Adrenal gland (tissue), 9 donors: ENCODE measurements at regions not wholly inside any gene's neighbourhood (a gene's known extent, or its start where the extent isn't known, plus 50 kb on each side); places are given as distances from the start of the nearest gene placed in this dataset.

Experiments
- DNase-seq, 7 donors: peaks; one replicate each; pipeline ENCODE4 v3.0.0-alpha.2; 2019 to 2020
- H3K27ac ChIP-seq, 5 donors: fragments of 200-600 bp; sonication (generic) in 4 of 5; 1 replicate in 3 of 5; 2 replicates in 2 of 5; pipeline versions ENCODE4 v1.5.1 to v1.8.0; 2016 to 2020; ENCODE audit warnings: mild to moderate bottlenecking in 1 of 5
- H3K27me3 ChIP-seq: fragments of 200-600 bp; 2 replicates; pipeline ENCODE4 v1.8.0; 2021
- H3K36me3 ChIP-seq, 2 donors: fragments of 200-600 bp; replicated peaks in 1 of 2; 1 replicate in 1 of 2; 2 replicates in 1 of 2; pipeline versions ENCODE4 v1.5.1 to v1.8.0; 2018 to 2022
- H3K4me1 ChIP-seq, 2 donors: fragments of 200-600 bp; replicated peaks in 1 of 2; 1 replicate in 1 of 2; 2 replicates in 1 of 2; pipeline versions ENCODE4 v1.5.1 to v1.8.0; 2018 to 2021
- H3K4me3 ChIP-seq, 4 donors: fragments of 200-600 bp; sonication (generic) in 3 of 4; one replicate each; pipeline ENCODE4 v1.5.1; 2016 to 2018
- H3K9me3 ChIP-seq, 3 donors: fragments of 200-600 bp; sonication (generic) in 1 of 3; replicated peaks in 1 of 3; 1 replicate in 2 of 3; 2 replicates in 1 of 3; pipeline versions ENCODE4 v1.5.1 to v1.8.0; 2016 to 2021
- CTCF ChIP-seq, 6 experiments: fragments of 450-650 bp in 4 of 6; fragments of 200-600 bp in 2 of 6; sonication (generic) in 1 of 6; IDR thresholded peaks; 1 replicate in 5 of 6; 2 replicates in 1 of 6; pipeline versions ENCODE4 v1.5.1 to v1.8.0; 2016 to 2021; ENCODE audit warnings: antibody characterized with exemption in 6 of 6, mild to moderate bottlenecking in 2 of 6, moderate library complexity in 1 of 6
- POLR2A ChIP-seq, 2 donors: fragments of 450-650 bp; IDR thresholded peaks; one replicate each; pipeline ENCODE4 v1.6.1; 2017; ENCODE audit warnings: antibody characterized with exemption in 2 of 2, mild to moderate bottlenecking in 2 of 2, moderate library complexity in 1 of 2
- WGBS, 4 donors: extraction: QIAGEN DNeasy Blood & Tissue Kit in 2 of 4; methylation state at CpG; one replicate each; pipeline versions ENCODE4 v1.1.5 to v1.1.7; 2013 to 2017; 5-methylcytosine and 5-hydroxymethylcytosine counted together
- intact Hi-C, 2 donors: fragments of 100-400 bp; cut with DNase I; formaldehyde crosslinking; loops; one replicate each; pipeline versions ENCODE4 v1.14.1 to v1.15.0; 2022 to 2023
- donor health status: healthy with polysubstance abuse.
- donor health status: Bipolar disorder and iron deficiency.
- donor health status: DM: yes; HTN: yes; CAD: no.
- donor health status: DM: no; HTN: no; CAD: no.
- donor health status: DM: no; HTN: no; CAD: no.

- no peaks in the 10 kb centered on the region for H3K4me1 ChIP-seq
- TF ChIP-seq CTCF (IDR thresholded peaks at IDR 0.05) (no peak), POLR2A (IDR thresholded peaks at IDR 0.05) (no peak)
- no peaks in the 10 kb centered on the region for H3K9me3 ChIP-seq
- H3K36me3 ChIP-seq = no peaks in the 10 kb centered on the region
- DNase-seq = no peak
- no peak overlapping the region for H3K4me3 ChIP-seq
- intact Hi-C loops = no loop called here
- H3K27me3 ChIP-seq = no peaks in the 10 kb centered on the region
- no peak overlapping the region for H3K27ac ChIP-seq
- 68 to 90% (median 90%) methylated on average over 5 of the region's 5 CpGs for WGBS, 4 donors
Observed at GRCh38 chr10:53325066-53325465, 552.5 kb upstream of the MBL2 start.

DNA sequence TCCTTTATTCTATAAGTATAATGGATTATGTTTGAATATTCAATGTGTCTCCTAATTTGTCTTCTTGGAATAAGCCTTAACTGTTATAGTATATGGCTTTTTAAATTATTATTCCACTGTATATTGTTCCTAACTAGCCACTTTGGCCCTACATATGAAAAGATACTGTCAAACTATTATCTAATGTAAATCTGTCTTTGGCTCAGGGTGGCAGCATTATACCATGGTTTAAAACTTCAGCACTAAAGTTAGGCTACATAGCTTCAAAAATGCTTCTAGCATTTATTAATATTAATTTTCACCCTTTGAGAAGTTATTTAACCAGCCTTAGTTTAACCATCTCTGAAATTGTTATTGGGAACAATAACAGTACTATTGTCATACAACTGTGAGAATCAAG, 543.1 kb upstream of the MBL2 start:
- TF ChIP-seq CTCF (IDR thresholded peaks at IDR 0.05) = no peak
- no peak for TF ChIP-seq POLR2A (IDR thresholded peaks at IDR 0.05)
- intact Hi-C loops = no loop called here
- Histone ChIP-seq H3K9me3 (no peaks in the 10 kb centered on the region), H3K4me3 (no peak overlapping the region), H3K36me3 (no peaks in the 10 kb centered on the region), H3K4me1 (no peaks in the 10 kb centered on the region), H3K27ac (no peak overlapping the region), H3K27me3 (no peaks in the 10 kb centered on the region)
- no peak for DNase-seq

GRCh38 chr10:53314876-53315275, 542.3 kb upstream of the MBL2 start:
- intact Hi-C loops = no loop called here
- no peak overlapping the region for H3K4me3 ChIP-seq
- no peaks in the 10 kb centered on the region for H3K4me1 ChIP-seq
- no peak for DNase-seq
- H3K9me3 ChIP-seq = no peaks in the 10 kb centered on the region
- H3K36me3 ChIP-seq = no peaks in the 10 kb centered on the region
- no peak for TF ChIP-seq POLR2A (IDR thresholded peaks at IDR 0.05)
- no peak for TF ChIP-seq CTCF (IDR thresholded peaks at IDR 0.05)
- 29 to 45% (median 36%) methylated on average over 1 of the region's 1 CpG for WGBS, 4 donors
- no peaks in the 10 kb centered on the region for H3K27me3 ChIP-seq
- H3K27ac ChIP-seq = no peak overlapping the region

- Histone ChIP-seq H3K4me1 (no peaks in the 10 kb centered on the region), H3K9me3 (no peaks in the 10 kb centered on the region), H3K27me3 (no peaks in the 10 kb centered on the region), H3K36me3 (no peaks in the 10 kb centered on the region), H3K4me3 (no peak overlapping the region), H3K27ac (no peak overlapping the region)
- no peak for DNase-seq
- intact Hi-C loops = no loop called here
- WGBS, 4 donors = 74 to 83% (median 82%) methylated on average over 3 of the region's 3 CpGs
- no peak for TF ChIP-seq POLR2A (IDR thresholded peaks at IDR 0.05)
- no peak for TF ChIP-seq CTCF (IDR thresholded peaks at IDR 0.05)
Observed at GRCh38 chr10:53298443-53298842, 525.9 kb upstream of the MBL2 start.
